ENCODE measurements at regions not wholly inside any gene's neighbourhood (a gene's known extent, or its start where the extent isn't known, plus 50 kb on each side); places are given as distances from the start of the nearest gene placed in this dataset.

- no peak for DNase-seq (ENCODE audit: low read depth)
- no peak overlapping the region for H3K4me3 ChIP-seq (ENCODE audit: low read depth, low read length)
- no peak for TF ChIP-seq CTCF (IDR thresholded peaks at IDR 0.05; ENCODE audit: insufficient read depth, low read depth, low read length)
Measured at GRCh38 chr11:116278076-116278475, 494.7 kb downstream of the BUD13 start.

- DNase-seq (ENCODE audit: low read depth): peak; percentile 12
- no peak overlapping the region for H3K4me3 ChIP-seq (ENCODE audit: low read depth, low read length)
- peak; percentile 43 for TF ChIP-seq CTCF (IDR thresholded peaks at IDR 0.05; ENCODE audit: insufficient read depth, low read depth, low read length)
Measured at GRCh38 chr11:116276051-116277044, 496.4 kb downstream of the BUD13 start.

GRCh38 chr11:116275635-116276034 is 497.2 kb downstream of the BUD13 start:
- TF ChIP-seq CTCF (IDR thresholded peaks at IDR 0.05; ENCODE audit: insufficient read depth, low read depth, low read length): no peak
- no peak for DNase-seq (ENCODE audit: low read depth)

GRCh38 chr11:116274521-116274920 is 498.3 kb downstream of the BUD13 start:
- TF ChIP-seq CTCF (IDR thresholded peaks at IDR 0.05; ENCODE audit: insufficient read depth, low read depth, low read length): no peak
- DNase-seq (ENCODE audit: low read depth): no peak
- H3K4me3 ChIP-seq (ENCODE audit: low read depth, low read length): no peak overlapping the region

More at GRCh38 chr11:116275635-116276034, 497.2 kb downstream of the BUD13 start:
- H3K4me3 ChIP-seq (ENCODE audit: low read depth, low read length): no peak overlapping the region

- DNase-seq (ENCODE audit: low read depth): no peak
- TF ChIP-seq CTCF (IDR thresholded peaks at IDR 0.05; ENCODE audit: insufficient read depth, low read depth, low read length): no peak
- no peak overlapping the region for H3K4me3 ChIP-seq (ENCODE audit: low read depth, low read length)
Measured at GRCh38 chr11:116272181-116272789, 500.5 kb downstream of the BUD13 start.

- no peak for TF ChIP-seq CTCF (IDR thresholded peaks at IDR 0.05; ENCODE audit: insufficient read depth, low read depth, low read length)
- no peak overlapping the region for H3K4me3 ChIP-seq (ENCODE audit: low read depth, low read length)
- DNase-seq (ENCODE audit: low read depth): no peak
Measured at GRCh38 chr11:116271479-116271878, 501.3 kb downstream of the BUD13 start.
